Brain microvascular endothelial cell (primary cell): ENCODE measurements at regions not wholly inside any gene's neighbourhood (a gene's known extent, or its start where the extent isn't known, plus 50 kb on each side); places are given as distances from the start of the nearest gene placed in this dataset.

Experiments used
- DNase-seq: peaks from one replicate; pipeline ENCODE4 v3.0.0-alpha.2; 2020
- H3K27ac ChIP-seq: fragments of 250-450 bp; sonication (Bioruptor Pico); 2 replicates; pipeline ENCODE4 v1.5.1; 2020; ENCODE audit warnings: mild to moderate bottlenecking, moderate library complexity
- H3K27me3 ChIP-seq: fragments of 250-450 bp; sonication (Bioruptor Pico); replicated peaks from 2 replicates; pipeline ENCODE4 v1.5.1; 2020; ENCODE audit warnings: mild to moderate bottlenecking
- H3K36me3 ChIP-seq: fragments of 250-450 bp; sonication (Bioruptor Pico); replicated peaks from 2 replicates; pipeline ENCODE4 v1.5.1; 2020; ENCODE audit warnings: mild to moderate bottlenecking
- H3K4me3 ChIP-seq: 2 replicates; pipeline ENCODE4 v1.5.1; 2011; ENCODE audit warnings: low read depth, mild to moderate bottlenecking, control low read depth, low read length, moderate library complexity
- CTCF ChIP-seq: IDR thresholded peaks from 2 replicates; pipeline ENCODE4 v1.5.1; 2011; ENCODE audit warnings: low read depth, mild to moderate bottlenecking, moderate library complexity, low read length, control low read depth, inconsistent platforms; ENCODE audit errors: missing control alignments
- in situ Hi-C: cut with HindIII; loops from 2 replicates; pipeline ENCODE4 v1.10.0; 2017; ENCODE audit warnings: low sequenced_read_pairs, low pct_ligation_motif_present

- Histone ChIP-seq H3K4me3 (no peak overlapping the region), H3K36me3 (no peaks in the 10 kb centered on the region), H3K27me3 (no peaks in the 10 kb centered on the region), H3K27ac (no peak overlapping the region)
- DNase-seq, result no peak
- no peak for TF ChIP-seq CTCF
- in situ Hi-C loops, result no loop called here
These were observed 698.8 kb downstream of the LIG4 start for GRCh38 chr13:107516517-107516916.

GRCh38 chr13:107512551-107512950 lies 702.8 kb downstream of the LIG4 start:
- H3K4me3 ChIP-seq, result no peak overlapping the region
- no peak overlapping the region for H3K27ac ChIP-seq
- no peaks in the 10 kb centered on the region for H3K27me3 ChIP-seq
- in situ Hi-C loops, result no loop called here
- no peaks in the 10 kb centered on the region for H3K36me3 ChIP-seq
- no peak for DNase-seq
- no peak for TF ChIP-seq CTCF

GRCh38 chr13:107497661-107498060 lies 717.7 kb downstream of the LIG4 start:
- no peak for DNase-seq
- H3K27ac ChIP-seq, result no peak overlapping the region
- in situ Hi-C loops, result no loop called here

GRCh38 chr13:107493266-107493665 lies 722.1 kb downstream of the LIG4 start:
- H3K36me3 ChIP-seq, result no peaks in the 10 kb centered on the region
- in situ Hi-C loops, result no loop called here
- H3K27me3 ChIP-seq, result no peaks in the 10 kb centered on the region
- no peak for DNase-seq
- TF ChIP-seq CTCF, result no peak
- H3K4me3 ChIP-seq, result no peak overlapping the region
- H3K27ac ChIP-seq, result no peak overlapping the region

More at GRCh38 chr13:107497661-107498060, 717.7 kb downstream of the LIG4 start:
- H3K27me3 ChIP-seq, result no peaks in the 10 kb centered on the region
- no peak overlapping the region for H3K4me3 ChIP-seq
- no peak for TF ChIP-seq CTCF
- no peaks in the 10 kb centered on the region for H3K36me3 ChIP-seq

- Histone ChIP-seq H3K27ac (no peak overlapping the region), H3K36me3 (no peaks in the 10 kb centered on the region), H3K4me3 (no peak overlapping the region), H3K27me3 (no peaks in the 10 kb centered on the region)
- in situ Hi-C loops, result no loop called here
- no peak for TF ChIP-seq CTCF
- DNase-seq, result no peak
These were observed 732.6 kb downstream of the LIG4 start for GRCh38 chr13:107482688-107483087.

GRCh38 chr13:107480130-107480529 lies 735.2 kb downstream of the LIG4 start:
- DNase-seq, result no peak
- no peak for TF ChIP-seq CTCF
- H3K36me3 ChIP-seq, result no peaks in the 10 kb centered on the region
- no peak overlapping the region for H3K27ac ChIP-seq
- no peaks in the 10 kb centered on the region for H3K27me3 ChIP-seq
- in situ Hi-C loops, result no loop called here
- H3K4me3 ChIP-seq, result no peak overlapping the region
